ENCODE measurements at regions not wholly inside any gene's neighbourhood (a gene's known extent, or its start where the extent isn't known, plus 50 kb on each side); places are given as distances from the start of the nearest gene placed in this dataset.

DNA sequence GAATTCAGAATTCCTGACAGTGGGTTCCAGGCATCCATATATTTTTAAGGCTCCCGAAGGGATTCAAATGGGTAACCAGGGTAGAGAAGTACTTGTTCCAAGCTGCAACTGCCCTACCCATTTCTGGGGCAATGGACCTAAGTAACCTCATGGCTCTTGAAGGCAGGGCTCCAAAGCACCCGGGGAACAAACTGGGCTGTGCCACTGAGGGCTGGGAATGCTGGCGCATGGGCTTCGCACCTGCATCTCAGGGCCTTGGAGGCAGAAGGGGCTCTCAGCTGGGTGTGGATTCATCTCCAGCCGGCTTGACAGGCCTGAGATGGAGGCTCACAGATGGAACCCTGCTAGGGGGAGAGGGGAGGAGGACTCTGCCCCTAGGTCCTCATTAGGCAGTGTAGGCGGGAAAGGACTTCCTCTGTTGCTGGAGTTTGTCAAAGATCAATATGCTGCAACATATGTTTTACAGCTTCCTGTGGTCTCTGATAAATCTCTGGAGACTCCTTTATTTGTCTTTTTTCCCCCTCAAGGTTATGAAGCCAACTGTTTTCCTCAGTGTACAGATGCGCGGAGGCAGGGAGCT is 232.3 kb upstream of the NLRP1 start:
- TF ChIP-seq CTCF (IDR thresholded peaks at IDR 0.05; ENCODE audit: low read length) (no peak), EZH2 (optimal IDR thresholded peaks at IDR 0.05; ENCODE audit: low read depth, low read length) (no peak), EZH2phosphoT487 (IDR thresholded peaks at IDR 0.05; ENCODE audit: low read length) (no peak)
